Stomach (tissue), 4 donors: ENCODE measurements at regions not wholly inside any gene's neighbourhood (a gene's known extent, or its start where the extent isn't known, plus 50 kb on each side); places are given as distances from the start of the nearest gene placed in this dataset.

ENCODE experiments used
- CTCF ChIP-seq, 7 experiments: fragments of 450-650 bp in 4 of 7; fragments of 200-600 bp in 3 of 7; sonication (generic) in 3 of 7; IDR thresholded peaks; one replicate each; pipeline ENCODE4 v1.5.1; 2016 to 2019; ENCODE audit warnings: antibody characterized with exemption in 7 of 7, control low read depth in 2 of 7, mild to moderate bottlenecking in 1 of 7
- EP300 ChIP-seq: sonication (generic); formaldehyde crosslinking; IDR thresholded peaks from one replicate; pipeline ENCODE4 v1.6.1; 2017; ENCODE audit warnings: antibody characterized with exemption
- POLR2A ChIP-seq, 4 donors: fragments of 450-650 bp; IDR thresholded peaks; one replicate each; pipeline ENCODE4 v1.6.1; 2016; ENCODE audit warnings: antibody characterized with exemption in 4 of 4, control low read depth in 2 of 4, mild to moderate bottlenecking in 1 of 4, moderate library complexity in 1 of 4
- POLR2AphosphoS5 ChIP-seq, 3 donors: sonication (generic); formaldehyde crosslinking; IDR thresholded peaks; one replicate each; pipeline ENCODE4 v1.6.1; 2016; ENCODE audit warnings: antibody characterized with exemption in 3 of 3

GRCh38 chr4:188701952-188702351, 562.7 kb downstream of the TRIML1 start:
- TF ChIP-seq CTCF (IDR thresholded peaks at IDR 0.05) (no peak), POLR2A (IDR thresholded peaks at IDR 0.05) (no peak), EP300 (no peak), POLR2AphosphoS5 (IDR thresholded peaks at IDR 0.05) (no peak)
